ENCODE measurements at regions not wholly inside any gene's neighbourhood (a gene's known extent, or its start where the extent isn't known, plus 50 kb on each side); places are given as distances from the start of the nearest gene placed in this dataset.

- TF ChIP-seq CTCF (IDR thresholded peaks at IDR 0.05; ENCODE audit: poor library complexity) = no peak
- TF ChIP-seq EZH2 (IDR thresholded peaks at IDR 0.05; ENCODE audit: borderline replicate concordance) = no peak
- no peak for TF ChIP-seq EZH2phosphoT487 (IDR thresholded peaks at IDR 0.05; ENCODE audit: low read depth, severe bottlenecking, unreplicated experiment)
Observed at GRCh38 chr15:26084771-26085170, 221.6 kb upstream of the ATP10A start.

All from hepatocyte (in vitro differentiated cells).